ENCODE measurements at regions not wholly inside any gene's neighbourhood (a gene's known extent, or its start where the extent isn't known, plus 50 kb on each side); places are given as distances from the start of the nearest gene placed in this dataset.

GRCh38 chr16:5448798-5449197 is 351.2 kb upstream of the EEF2KMT start:
- no peak for TF ChIP-seq JUN (CRISPR knock-in tag; IDR thresholded peaks at IDR 0.05)
- TF ChIP-seq, protein P1, sequence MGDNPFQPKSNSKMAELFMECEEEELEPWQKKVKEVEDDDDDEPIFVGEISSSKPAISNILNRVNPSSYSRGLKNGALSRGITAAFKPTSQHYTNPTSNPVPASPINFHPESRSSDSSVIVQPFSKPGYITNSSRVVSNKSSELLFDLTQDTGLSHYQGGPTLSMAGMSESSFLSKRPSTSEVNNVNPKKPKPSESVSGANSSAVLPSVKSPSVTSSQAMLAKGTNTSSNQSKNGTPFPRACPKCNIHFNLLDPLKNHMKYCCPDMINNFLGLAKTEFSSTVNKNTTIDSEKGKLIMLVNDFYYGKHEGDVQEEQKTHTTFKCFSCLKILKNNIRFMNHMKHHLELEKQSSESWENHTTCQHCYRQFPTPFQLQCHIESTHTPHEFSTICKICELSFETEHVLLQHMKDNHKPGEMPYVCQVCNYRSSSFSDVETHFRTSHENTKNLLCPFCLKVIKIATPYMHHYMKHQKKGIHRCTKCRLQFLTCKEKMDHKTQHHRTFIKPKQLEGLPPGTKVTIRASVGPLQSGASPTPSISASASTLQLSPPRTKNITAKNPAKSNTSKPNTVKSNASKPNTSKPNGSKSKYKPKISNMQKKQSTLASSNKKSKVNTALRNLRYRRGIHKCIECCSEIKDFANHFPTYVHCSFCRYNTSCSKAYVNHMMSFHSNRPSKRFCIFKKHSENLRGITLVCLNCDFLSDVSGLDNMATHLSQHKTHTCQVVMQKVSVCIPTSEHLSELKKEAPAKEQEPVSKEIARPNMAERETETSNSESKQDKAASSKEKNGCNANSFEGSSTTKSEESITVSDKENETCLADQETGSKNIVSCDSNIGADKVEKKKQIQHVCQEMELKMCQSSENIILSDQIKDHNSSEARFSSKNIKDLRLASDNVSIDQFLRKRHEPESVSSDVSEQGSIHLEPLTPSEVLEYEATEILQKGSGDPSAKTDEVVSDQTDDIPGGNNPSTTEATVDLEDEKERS (CRISPR knock-in tag; IDR thresholded peaks at IDR 0.05): no peak
- TF ChIP-seq CTCF (CRISPR knock-in tag; IDR thresholded peaks at IDR 0.05): no peak
- no peak for TF ChIP-seq ZNF687 (CRISPR knock-in tag; IDR thresholded peaks at IDR 0.05)
- TF ChIP-seq BHLHE40 (IDR thresholded peaks at IDR 0.05; ENCODE audit: low read length): no peak
- TF ChIP-seq ZNF781 (CRISPR knock-in tag; IDR thresholded peaks at IDR 0.05; ENCODE audit: borderline replicate concordance, not compliant biosample characterization): no peak
- TF ChIP-seq PCBP1 (IDR thresholded peaks at IDR 0.05; ENCODE audit: borderline replicate concordance, low read depth, low read length): no peak
- no peak for TF ChIP-seq ELF1 (CRISPR knock-in tag; IDR thresholded peaks at IDR 0.05)
- TF ChIP-seq CREB1 (IDR thresholded peaks at IDR 0.05): no peak
- no peak for TF ChIP-seq CREB1 (CRISPR knock-in tag; IDR thresholded peaks at IDR 0.05)
- TF ChIP-seq MYNN (CRISPR knock-in tag; IDR thresholded peaks at IDR 0.05; ENCODE audit: low read depth): no peak
- TF ChIP-seq ZBTB33 (CRISPR knock-in tag; IDR thresholded peaks at IDR 0.05): no peak
- TF ChIP-seq PAWR (CRISPR knock-in tag; IDR thresholded peaks at IDR 0.05; ENCODE audit: borderline replicate concordance): no peak

All from HepG2 (cell line).